Peyer's patch (tissue), 4 donors: ENCODE measurements at regions not wholly inside any gene's neighbourhood (a gene's known extent, or its start where the extent isn't known, plus 50 kb on each side); places are given as distances from the start of the nearest gene placed in this dataset.

ENCODE experiments used
- DNase-seq, 3 donors: peaks; one replicate each; pipeline ENCODE4 v3.0.0-alpha.2; 2017 to 2019
- H3K27ac ChIP-seq, 4 donors: fragments of 200-600 bp; sonication (generic); one replicate each; pipeline ENCODE4 v1.5.1; 2016 to 2019
- H3K27me3 ChIP-seq, 2 donors: fragments of 200-600 bp; sonication (generic); one replicate each; pipeline ENCODE4 v1.5.1; 2019
- H3K36me3 ChIP-seq, 3 donors: fragments of 200-600 bp; sonication (generic); one replicate each; pipeline ENCODE4 v1.5.1; 2016 to 2019
- H3K4me1 ChIP-seq, 4 donors: fragments of 200-600 bp; sonication (generic); one replicate each; pipeline ENCODE4 v1.5.1; 2016 to 2019
- H3K4me3 ChIP-seq, 4 donors: fragments of 200-600 bp; sonication (generic); 1 replicate in 3 of 4; 2 replicates in 1 of 4; pipeline ENCODE4 v1.5.1; 2016 to 2019; ENCODE audit warnings: mild to moderate bottlenecking in 1 of 4
- H3K9me3 ChIP-seq, 4 donors: fragments of 200-600 bp; sonication (generic); one replicate each; pipeline ENCODE4 v1.5.1; 2016 to 2019; ENCODE audit warnings: mild to moderate bottlenecking in 1 of 4
- CTCF ChIP-seq, 6 experiments: fragments of 450-650 bp in 4 of 6; fragments of 200-600 bp in 2 of 6; sonication (generic) in 1 of 6; IDR thresholded peaks; one replicate each; pipeline ENCODE4 v1.5.1; 2017 to 2019; ENCODE audit warnings: antibody characterized with exemption in 6 of 6, mild to moderate bottlenecking in 3 of 6, moderate library complexity in 1 of 6
- POLR2A ChIP-seq, 2 donors: fragments of 450-650 bp; IDR thresholded peaks; one replicate each; pipeline ENCODE4 v1.5.1; 2017; ENCODE audit warnings: antibody characterized with exemption in 2 of 2, mild to moderate bottlenecking in 2 of 2, moderate library complexity in 2 of 2

GRCh38 chr12:41893491-41893890, 251.2 kb downstream of the GXYLT1 start:
- DNase-seq = no peak
- Histone ChIP-seq H3K4me1 (no peaks in the 10 kb centered on the region), H3K9me3 (no peaks in the 10 kb centered on the region), H3K27ac (no peak overlapping the region), H3K36me3 (no peaks in the 10 kb centered on the region), H3K4me3 (no peak overlapping the region), H3K27me3 (no peaks in the 10 kb centered on the region)
- TF ChIP-seq CTCF (IDR thresholded peaks at IDR 0.05) (no peak), POLR2A (IDR thresholded peaks at IDR 0.05) (no peak)

- Histone ChIP-seq H3K27ac (no peak overlapping the region), H3K36me3 (no peaks in the 10 kb centered on the region), H3K4me1 (no peaks in the 10 kb centered on the region), H3K4me3 (no peak overlapping the region), H3K9me3 (no peaks in the 10 kb centered on the region), H3K27me3 (no peaks in the 10 kb centered on the region)
- TF ChIP-seq POLR2A (IDR thresholded peaks at IDR 0.05) = no peak
- no peak for TF ChIP-seq CTCF (IDR thresholded peaks at IDR 0.05)
- no peak for DNase-seq
Measured at GRCh38 chr12:41892302-41892701, 252.4 kb downstream of the GXYLT1 start.

- Histone ChIP-seq H3K4me3 (no peak overlapping the region), H3K27ac (no peak overlapping the region), H3K4me1 (no peaks in the 10 kb centered on the region), H3K9me3 (no peaks in the 10 kb centered on the region), H3K36me3 (no peaks in the 10 kb centered on the region), H3K27me3 (no peaks in the 10 kb centered on the region)
- no peak for DNase-seq
- no peak for TF ChIP-seq POLR2A (IDR thresholded peaks at IDR 0.05)
- TF ChIP-seq CTCF (IDR thresholded peaks at IDR 0.05) = no peak
Measured at GRCh38 chr12:41891226-41891625, 253.4 kb downstream of the GXYLT1 start.

- H3K36me3 ChIP-seq = no peaks in the 10 kb centered on the region
- H3K9me3 ChIP-seq = no peaks in the 10 kb centered on the region
- no peak for DNase-seq
- TF ChIP-seq CTCF (IDR thresholded peaks at IDR 0.05) (no peak), POLR2A (IDR thresholded peaks at IDR 0.05) (no peak)
- H3K27me3 ChIP-seq = no peaks in the 10 kb centered on the region
- no peak overlapping the region for H3K4me3 ChIP-seq
- H3K4me1 ChIP-seq = no peaks in the 10 kb centered on the region
- H3K27ac ChIP-seq = no peak overlapping the region
Measured at GRCh38 chr12:41888285-41888684, 256.4 kb downstream of the GXYLT1 start.

GRCh38 chr12:41881891-41882805, 262.5 kb downstream of the GXYLT1 start:
- H3K4me3 ChIP-seq = no peak overlapping the region
- TF ChIP-seq CTCF (IDR thresholded peaks at IDR 0.05) (no peak), POLR2A (IDR thresholded peaks at IDR 0.05) (no peak)
- no peaks in the 10 kb centered on the region for H3K4me1 ChIP-seq
- H3K9me3 ChIP-seq = no peaks in the 10 kb centered on the region
- H3K27me3 ChIP-seq = no peaks in the 10 kb centered on the region
- no peaks in the 10 kb centered on the region for H3K36me3 ChIP-seq
- no peak for DNase-seq
- no peak overlapping the region for H3K27ac ChIP-seq
